PC-9 (cell line): ENCODE measurements at regions not wholly inside any gene's neighbourhood (a gene's known extent, or its start where the extent isn't known, plus 50 kb on each side); places are given as distances from the start of the nearest gene placed in this dataset.

Experiments
- BruUV-seq: library from RNA; stranded (reverse); fragments of 400-500 nt; replicated peaks from 2 replicates; lab custom pipeline; 2021; lab: Mats Ljungman, UMichigan
- CTCF ChIA-PET: fragments of 300-600 bp; sonication (Branson Sonifier 250); formaldehyde crosslinking; loops from one replicate; lab custom pipeline; 2022; ENCODE audit warnings: antibody characterized with exemption; lab: Charles Lee
- POLR2A ChIA-PET: fragments of 300-600 bp; sonication (Branson Sonifier 250); formaldehyde crosslinking; loops from one replicate; lab custom pipeline; 2022; ENCODE audit warnings: antibody characterized with exemption; ENCODE audit not compliant: unreplicated experiment; lab: Charles Lee
- DNase-seq, 2 experiments: peaks; one replicate each; pipeline versions ENCODE4 v3.0.0 to v3.0.0-alpha.2; 2015 to 2022; ENCODE audit warnings: mixed read lengths in 1 of 2
- H2AFZ ChIP-seq: fragments of 200-600 bp; sonication (generic); 2 replicates; pipeline ENCODE4 v1.8.1; 2017; ENCODE audit warnings: antibody characterized with exemption
- H3F3A ChIP-seq: fragments of 200-600 bp; sonication (generic); 2 replicates; pipeline ENCODE4 v1.8.1; 2017; ENCODE audit warnings: antibody characterized with exemption, mild to moderate bottlenecking, low read depth; ENCODE audit not compliant: insufficient read depth
- H3K27ac ChIP-seq: fragments of 200-600 bp; sonication (generic); 2 replicates; pipeline ENCODE4 v1.6.1; 2016; ENCODE audit warnings: mixed run types
- H3K27me3 ChIP-seq: fragments of 200-600 bp; sonication (generic); 2 replicates; pipeline ENCODE4 v1.6.1; 2016; ENCODE audit warnings: low read depth, mixed run types; ENCODE audit not compliant: insufficient read depth
- H3K36me3 ChIP-seq: fragments of 200-600 bp; sonication (generic); 2 replicates; pipeline ENCODE4 v1.6.1; 2016; ENCODE audit warnings: low read depth, mixed run types
- H3K4me1 ChIP-seq: fragments of 200-600 bp; sonication (generic); replicated peaks from 2 replicates; pipeline ENCODE4 v1.6.1; 2016; ENCODE audit warnings: mixed run types; ENCODE audit not compliant: insufficient read depth
- H3K4me2 ChIP-seq: fragments of 200-600 bp; sonication (generic); 2 replicates; pipeline ENCODE4 v1.6.1; 2017; ENCODE audit warnings: mixed run types
- H3K4me3 ChIP-seq: fragments of 200-600 bp; sonication (generic); 2 replicates; pipeline ENCODE4 v1.6.1; 2016; ENCODE audit warnings: mixed run types
- H3K79me2 ChIP-seq: fragments of 200-600 bp; sonication (generic); 2 replicates; pipeline ENCODE4 v1.6.1; 2017; ENCODE audit warnings: low read depth, mixed run types
- H3K9me2 ChIP-seq: fragments of 200-600 bp; sonication (generic); 2 replicates; pipeline ENCODE4 v1.8.1; 2017; ENCODE audit warnings: mild to moderate bottlenecking; ENCODE audit not compliant: insufficient read depth
- H3K9me3 ChIP-seq: fragments of 200-600 bp; sonication (generic); 2 replicates; pipeline ENCODE4 v1.8.1; 2016; ENCODE audit warnings: low read depth; ENCODE audit not compliant: insufficient read depth
- H4K20me1 ChIP-seq: fragments of 200-600 bp; sonication (generic); 2 replicates; pipeline ENCODE4 v1.8.1; 2017; ENCODE audit not compliant: insufficient read depth
- EZH2 ChIP-seq: fragments of 200-600 bp; sonication (generic); IDR thresholded peaks from 2 replicates; pipeline ENCODE4 v1.8.0; 2017; ENCODE audit warnings: antibody characterized with exemption, low read depth
- intact Hi-C: fragments of 100-400 bp; cut with micrococcal nuclease; formaldehyde crosslinking; loops from one replicate; pipeline ENCODE4 v1.10.0; 2022; ENCODE audit not compliant: unreplicated experiment
- TF ChIP-seq, protein P1 (sequence below): fragments of 200-600 bp; sonication (generic); conservative IDR thresholded peaks from 2 replicates; pipeline ENCODE4 v1.6.1; 2017; ENCODE audit warnings: mixed run types, antibody characterized with exemption, mild to moderate bottlenecking, moderate library complexity

DNA sequence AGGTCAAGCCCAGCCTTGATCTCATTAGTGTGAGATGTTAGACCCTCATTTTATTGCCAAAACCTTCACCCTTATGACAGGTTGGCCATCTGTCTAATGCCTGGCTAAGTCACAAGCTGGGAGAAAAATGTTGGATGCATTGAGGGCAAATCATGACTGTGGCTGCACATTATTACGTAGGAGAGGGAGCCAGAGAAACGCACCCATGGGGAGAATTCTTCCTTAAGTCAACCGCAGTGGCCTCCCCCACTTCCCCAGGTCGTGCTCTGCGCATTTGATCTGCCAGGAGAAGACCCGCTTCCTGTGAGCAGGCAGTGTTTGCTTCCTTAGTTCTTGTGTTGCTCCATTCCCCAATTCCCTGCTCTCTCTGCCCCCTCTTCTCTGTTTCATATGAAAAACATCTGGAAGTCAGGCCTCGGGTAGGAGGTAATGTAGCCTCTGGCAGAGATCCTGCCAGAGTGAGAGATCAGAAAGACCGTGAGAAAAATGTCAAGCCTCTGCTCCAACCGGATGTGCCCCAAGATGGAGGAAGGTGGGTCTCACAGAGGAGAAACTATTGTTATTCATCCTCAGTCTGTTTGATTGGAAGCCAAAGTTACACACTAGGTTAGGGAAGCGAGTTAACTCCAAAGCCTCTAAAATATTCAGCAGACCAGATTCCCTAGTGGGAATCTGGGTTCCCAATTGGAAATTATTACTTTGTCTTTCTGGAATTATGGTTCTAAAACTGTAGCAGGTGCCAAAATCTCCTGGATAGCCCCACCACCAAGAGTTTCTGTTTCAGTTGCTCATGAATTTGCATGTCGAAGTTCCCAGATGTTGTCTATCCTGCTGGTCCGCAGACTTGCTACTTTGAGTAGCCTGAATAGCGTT lies 144.3 kb upstream of the PELI1 start:
- H4K20me1 ChIP-seq: no peaks in the 10 kb centered on the region
- TF ChIP-seq, protein P1, sequence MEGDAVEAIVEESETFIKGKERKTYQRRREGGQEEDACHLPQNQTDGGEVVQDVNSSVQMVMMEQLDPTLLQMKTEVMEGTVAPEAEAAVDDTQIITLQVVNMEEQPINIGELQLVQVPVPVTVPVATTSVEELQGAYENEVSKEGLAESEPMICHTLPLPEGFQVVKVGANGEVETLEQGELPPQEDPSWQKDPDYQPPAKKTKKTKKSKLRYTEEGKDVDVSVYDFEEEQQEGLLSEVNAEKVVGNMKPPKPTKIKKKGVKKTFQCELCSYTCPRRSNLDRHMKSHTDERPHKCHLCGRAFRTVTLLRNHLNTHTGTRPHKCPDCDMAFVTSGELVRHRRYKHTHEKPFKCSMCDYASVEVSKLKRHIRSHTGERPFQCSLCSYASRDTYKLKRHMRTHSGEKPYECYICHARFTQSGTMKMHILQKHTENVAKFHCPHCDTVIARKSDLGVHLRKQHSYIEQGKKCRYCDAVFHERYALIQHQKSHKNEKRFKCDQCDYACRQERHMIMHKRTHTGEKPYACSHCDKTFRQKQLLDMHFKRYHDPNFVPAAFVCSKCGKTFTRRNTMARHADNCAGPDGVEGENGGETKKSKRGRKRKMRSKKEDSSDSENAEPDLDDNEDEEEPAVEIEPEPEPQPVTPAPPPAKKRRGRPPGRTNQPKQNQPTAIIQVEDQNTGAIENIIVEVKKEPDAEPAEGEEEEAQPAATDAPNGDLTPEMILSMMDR: no peak
- no peak for TF ChIP-seq EZH2
- no peaks in the 10 kb centered on the region for H3K79me2 ChIP-seq
- no peak for DNase-seq
- no peak overlapping the region for H3K27ac ChIP-seq
- 0 out of 2 replicates have a peak, but pooled peaks cover 4% of the 10 kb centered on the region for H3F3A ChIP-seq
- no peak overlapping the region for H2AFZ ChIP-seq
- peaks cover 16% of the 10 kb centered on the region for H3K4me1 ChIP-seq
- no TSS peak for BruUV-seq
- no peaks in the 10 kb centered on the region for H3K27me3 ChIP-seq
- no peaks in the 10 kb centered on the region for H3K9me3 ChIP-seq
- POLR2A ChIA-PET: no interaction called here
- no peak overlapping the region for H3K4me3 ChIP-seq
- H3K36me3 ChIP-seq: no peaks in the 10 kb centered on the region
- intact Hi-C loops: no loop called here
- CTCF ChIA-PET: no interaction called here
- H3K4me2 ChIP-seq: no peak overlapping the region
- no peaks in the 10 kb centered on the region for H3K9me2 ChIP-seq

DNA sequence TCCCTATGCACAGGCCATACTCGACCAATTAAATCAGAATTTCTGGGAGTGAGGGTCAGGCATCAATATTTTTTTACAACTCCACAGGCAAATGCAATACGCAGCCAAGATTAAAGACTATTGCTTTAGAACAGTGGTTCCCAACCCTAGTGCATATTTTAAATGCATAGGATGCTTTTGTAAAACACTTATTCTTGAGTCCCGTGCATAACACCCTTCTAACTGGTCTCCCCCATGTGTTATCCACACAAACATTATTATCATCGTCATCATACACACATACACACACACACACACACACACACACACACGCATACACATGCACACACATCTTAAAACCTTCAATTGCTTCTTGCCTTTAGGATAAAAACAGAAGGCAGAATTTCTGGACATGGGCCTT lies 145.0 kb upstream of the PELI1 start:
- peaks cover 16% of the 10 kb centered on the region for H3K4me1 ChIP-seq
- no peak for DNase-seq
- 0 out of 2 replicates have a peak, but pooled peaks cover 4% of the 10 kb centered on the region for H3F3A ChIP-seq
- ChIA-PET POLR2A (no interaction called here), CTCF (no interaction called here)
- H3K79me2 ChIP-seq: no peaks in the 10 kb centered on the region
- TF ChIP-seq, protein P1: no peak
- no peak for TF ChIP-seq EZH2
- no peak overlapping the region for H3K4me2 ChIP-seq
- H3K9me3 ChIP-seq: no peaks in the 10 kb centered on the region
- H4K20me1 ChIP-seq: no peaks in the 10 kb centered on the region
- H3K27ac ChIP-seq: no peak overlapping the region
- BruUV-seq: no TSS peak
- no peaks in the 10 kb centered on the region for H3K9me2 ChIP-seq
- no peaks in the 10 kb centered on the region for H3K36me3 ChIP-seq
- intact Hi-C loops: no loop called here
- no peak overlapping the region for H2AFZ ChIP-seq
- no peak overlapping the region for H3K4me3 ChIP-seq
- H3K27me3 ChIP-seq: no peaks in the 10 kb centered on the region

DNA sequence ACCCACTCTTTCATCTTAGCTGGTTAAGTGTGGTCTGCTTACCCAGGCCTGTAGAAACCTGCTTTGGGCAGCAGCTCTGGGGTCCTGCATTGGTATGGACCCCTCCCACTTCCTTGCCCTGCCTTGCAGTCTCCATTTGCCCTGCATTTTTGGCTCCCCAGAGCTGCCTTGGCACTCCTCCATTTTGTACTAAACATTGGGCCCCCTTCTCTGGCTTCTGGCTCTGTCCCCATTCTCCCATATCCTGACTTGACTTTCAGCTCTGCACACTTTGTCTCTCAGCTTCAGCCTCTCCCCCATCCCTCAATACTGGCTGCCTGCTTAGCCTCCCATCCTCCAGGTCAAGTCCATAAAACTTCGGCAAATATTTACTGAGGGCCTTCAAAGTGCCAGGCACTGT lies 145.5 kb upstream of the PELI1 start:
- H2AFZ ChIP-seq: no peak overlapping the region
- intact Hi-C loops: no loop called here
- no peak overlapping the region for H3K4me2 ChIP-seq
- H3K4me1 ChIP-seq: peaks cover 16% of the 10 kb centered on the region
- ChIA-PET CTCF (no interaction called here), POLR2A (no interaction called here)
- no peak for DNase-seq
- 0 out of 2 replicates have a peak, but pooled peaks cover 4% of the 10 kb centered on the region for H3F3A ChIP-seq
- no peaks in the 10 kb centered on the region for H3K27me3 ChIP-seq
- no peak for TF ChIP-seq EZH2
- TF ChIP-seq, protein P1: no peak
- no peaks in the 10 kb centered on the region for H3K9me2 ChIP-seq
- BruUV-seq: no TSS peak
- no peaks in the 10 kb centered on the region for H3K79me2 ChIP-seq
- H3K9me3 ChIP-seq: no peaks in the 10 kb centered on the region
- H3K4me3 ChIP-seq: no peak overlapping the region
- no peaks in the 10 kb centered on the region for H3K36me3 ChIP-seq
- H4K20me1 ChIP-seq: no peaks in the 10 kb centered on the region
- no peak overlapping the region for H3K27ac ChIP-seq
